DND-41 (cell line): ENCODE measurements at regions not wholly inside any gene's neighbourhood (a gene's known extent, or its start where the extent isn't known, plus 50 kb on each side); places are given as distances from the start of the nearest gene placed in this dataset.

ENCODE experiments used
- EZH2 ChIP-seq: IDR thresholded peaks from 3 replicates; pipeline ENCODE4 v1.6.1; 2012; ENCODE audit warnings: borderline replicate concordance, low read depth, mild to moderate bottlenecking, moderate library complexity, low read length, inconsistent platforms; ENCODE audit not compliant: severe bottlenecking
- TF ChIP-seq, protein P1 (sequence below): IDR thresholded peaks from 2 replicates; pipeline ENCODE4 v1.5.1; 2012; ENCODE audit warnings: borderline replicate concordance, low read length, moderate library complexity, mild to moderate bottlenecking; ENCODE audit not compliant: poor library complexity, severe bottlenecking; ENCODE audit errors: extremely low read depth

DNA sequence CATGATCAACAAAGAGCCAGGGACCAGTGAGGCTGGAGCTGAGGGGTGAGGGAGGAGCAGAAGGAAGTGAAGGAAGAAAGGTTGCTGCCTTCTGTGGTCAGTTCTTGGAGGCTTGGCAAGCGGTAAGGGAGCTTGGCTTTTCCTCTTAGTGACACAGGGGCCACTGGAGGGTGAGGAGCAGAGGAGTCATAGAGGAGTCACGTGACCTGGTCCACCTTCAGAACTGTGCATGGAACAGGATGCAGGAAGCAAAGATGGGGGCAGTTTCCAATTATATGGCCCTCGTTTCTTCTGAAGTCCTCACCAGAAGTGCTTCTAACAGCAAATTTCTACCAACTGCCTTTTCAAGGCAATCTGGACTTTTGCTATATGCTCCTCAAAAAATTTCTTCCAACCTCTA lies 326.9 kb upstream of the SMIM21 start:
- TF ChIP-seq, protein P1, sequence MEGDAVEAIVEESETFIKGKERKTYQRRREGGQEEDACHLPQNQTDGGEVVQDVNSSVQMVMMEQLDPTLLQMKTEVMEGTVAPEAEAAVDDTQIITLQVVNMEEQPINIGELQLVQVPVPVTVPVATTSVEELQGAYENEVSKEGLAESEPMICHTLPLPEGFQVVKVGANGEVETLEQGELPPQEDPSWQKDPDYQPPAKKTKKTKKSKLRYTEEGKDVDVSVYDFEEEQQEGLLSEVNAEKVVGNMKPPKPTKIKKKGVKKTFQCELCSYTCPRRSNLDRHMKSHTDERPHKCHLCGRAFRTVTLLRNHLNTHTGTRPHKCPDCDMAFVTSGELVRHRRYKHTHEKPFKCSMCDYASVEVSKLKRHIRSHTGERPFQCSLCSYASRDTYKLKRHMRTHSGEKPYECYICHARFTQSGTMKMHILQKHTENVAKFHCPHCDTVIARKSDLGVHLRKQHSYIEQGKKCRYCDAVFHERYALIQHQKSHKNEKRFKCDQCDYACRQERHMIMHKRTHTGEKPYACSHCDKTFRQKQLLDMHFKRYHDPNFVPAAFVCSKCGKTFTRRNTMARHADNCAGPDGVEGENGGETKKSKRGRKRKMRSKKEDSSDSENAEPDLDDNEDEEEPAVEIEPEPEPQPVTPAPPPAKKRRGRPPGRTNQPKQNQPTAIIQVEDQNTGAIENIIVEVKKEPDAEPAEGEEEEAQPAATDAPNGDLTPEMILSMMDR = no peak
- TF ChIP-seq EZH2 = no peak
